HFF-Myc (cell line): ENCODE measurements at regions not wholly inside any gene's neighbourhood (a gene's known extent, or its start where the extent isn't known, plus 50 kb on each side); places are given as distances from the start of the nearest gene placed in this dataset.

Experiments used
- DNase-seq: peaks from one replicate; pipeline ENCODE4 v3.0.0-alpha.2; 2011; ENCODE audit warnings: low read depth; ENCODE audit errors: extremely low read depth
- H3K4me3 ChIP-seq: replicated peaks from 2 replicates; pipeline ENCODE4 v1.5.1; 2011; ENCODE audit warnings: low read depth, mild to moderate bottlenecking, control low read depth, low read length
- CTCF ChIP-seq: IDR thresholded peaks from 2 replicates; pipeline ENCODE4 v1.5.1; 2012; ENCODE audit warnings: mild to moderate bottlenecking, low read depth, low read length, control low read depth; ENCODE audit errors: missing control alignments

GRCh38 chr5:25955337-25955736, 1083.0 kb downstream of the CDH9 start:
- DNase-seq = no peak
- TF ChIP-seq CTCF = no peak
- H3K4me3 ChIP-seq = no peak overlapping the region

- no peak for TF ChIP-seq CTCF
- DNase-seq = no peak
- H3K4me3 ChIP-seq = no peak overlapping the region
Observed at GRCh38 chr5:25950681-25951080, 1087.7 kb downstream of the CDH9 start.

- no peak for TF ChIP-seq CTCF
- H3K4me3 ChIP-seq = no peak overlapping the region
- DNase-seq = no peak
Observed at GRCh38 chr5:25948278-25948677, 1090.1 kb downstream of the CDH9 start.

DNA sequence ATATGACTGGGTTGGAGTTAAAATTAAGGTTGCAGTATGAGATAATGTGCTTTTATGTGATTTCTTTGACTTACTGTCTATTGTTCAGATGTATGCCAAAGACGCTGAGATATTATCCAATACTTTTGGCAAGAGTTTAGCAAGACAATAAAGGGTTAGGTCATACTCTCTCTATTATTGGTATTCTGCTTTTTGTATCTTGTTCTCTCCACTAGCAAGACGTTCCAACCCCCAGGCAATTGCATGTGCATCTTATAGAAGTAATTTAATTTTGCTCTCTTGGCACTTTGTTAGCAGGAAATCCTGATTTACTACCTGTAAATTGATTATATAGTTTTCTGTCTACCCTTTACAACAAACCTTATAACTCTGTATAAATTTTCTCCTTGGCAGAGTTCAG, 1093.6 kb downstream of the CDH9 start:
- DNase-seq = no peak
- no peak for TF ChIP-seq CTCF
- H3K4me3 ChIP-seq = no peak overlapping the region

- DNase-seq = no peak
- H3K4me3 ChIP-seq = no peak overlapping the region
- no peak for TF ChIP-seq CTCF
Observed at GRCh38 chr5:25909163-25909562, 1129.2 kb downstream of the CDH9 start.

DNA sequence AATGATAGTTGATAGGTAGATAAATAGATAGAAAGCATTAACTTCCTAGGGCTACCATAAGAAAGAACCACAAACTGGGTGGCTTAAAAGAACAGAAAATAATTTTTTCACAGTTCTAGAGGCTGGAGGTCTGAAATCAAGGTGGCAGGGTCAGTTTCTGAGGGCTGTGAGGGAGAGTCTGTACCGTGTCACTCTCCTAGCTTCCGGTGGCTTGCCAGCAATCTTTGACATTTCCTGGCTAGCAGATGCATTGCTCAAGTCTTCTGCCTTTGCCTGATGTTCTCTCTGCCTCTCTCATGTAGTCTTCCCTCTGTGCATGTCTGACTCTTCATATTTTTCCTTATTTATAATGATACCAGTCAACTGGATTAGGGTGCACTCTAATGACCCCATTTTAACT, 1132.7 kb downstream of the CDH9 start:
- no peak for DNase-seq
- TF ChIP-seq CTCF = no peak
- no peak overlapping the region for H3K4me3 ChIP-seq

DNA sequence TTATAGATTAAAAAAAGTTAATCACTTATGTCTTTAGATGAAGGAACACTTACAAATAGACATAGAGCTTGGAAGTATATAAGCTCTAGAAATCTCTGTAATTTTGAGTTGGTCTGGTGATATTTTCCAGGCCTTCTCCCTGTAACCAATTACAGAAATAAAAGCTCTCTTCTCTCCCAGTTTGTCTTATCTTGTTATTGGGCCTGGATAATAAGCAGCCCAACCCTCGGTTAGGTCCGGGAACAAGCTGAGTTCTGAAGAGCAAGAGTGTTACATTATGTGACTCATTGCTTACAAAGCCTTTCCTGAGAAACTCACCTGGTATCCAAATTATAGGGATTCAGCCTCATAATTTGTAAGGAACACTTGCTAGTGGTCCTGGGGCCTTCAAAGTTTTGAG, 1146.2 kb downstream of the CDH9 start:
- DNase-seq = no peak
- TF ChIP-seq CTCF = no peak
- no peak overlapping the region for H3K4me3 ChIP-seq
